H1 (cell line): ENCODE measurements at regions not wholly inside any gene's neighbourhood (a gene's known extent, or its start where the extent isn't known, plus 50 kb on each side); places are given as distances from the start of the nearest gene placed in this dataset.

Experiments used
- CTCF ChIA-PET: fragments of 300-600 bp; sonication (Branson Sonifier 250); formaldehyde crosslinking; loops from one replicate; lab custom pipeline; 2021; ENCODE audit not compliant: partially characterized antibody; lab: Charles Lee
- POLR2A ChIA-PET: fragments of 300-600 bp; sonication (Branson Sonifier 250); formaldehyde crosslinking; loops from one replicate; lab custom pipeline; 2021; ENCODE audit warnings: inconsistent platforms; ENCODE audit not compliant: partially characterized antibody; lab: Charles Lee
- DNase-seq, 2 experiments: peaks; one replicate each; pipeline versions ENCODE4 v3.0.0 to v3.0.0-alpha.2; 2010 to 2022; ENCODE audit warnings: low spot score in 2 of 2, low read depth in 1 of 2, mixed read lengths in 1 of 2
- FAIRE-seq: peaks from 2 replicates; lab custom pipeline; 2011; peaks lifted over from hg19 to GRCh38; lab: Jason Lieb, UNC
- H2AFZ ChIP-seq: 2 replicates; pipeline ENCODE4 v1.8.1; 2012; ENCODE audit warnings: low read length, inconsistent platforms
- H2AK5ac ChIP-seq: 2 replicates; pipeline ENCODE4 v1.6.1; 2013; ENCODE audit warnings: low read depth, low read length
- H2BK120ac ChIP-seq: replicated peaks from 2 replicates; pipeline ENCODE3; 2013; ENCODE audit warnings: low read depth, low read length, inconsistent platforms
- H2BK12ac ChIP-seq: 2 replicates; pipeline ENCODE4 v1.6.1; 2013; ENCODE audit warnings: low read depth, low read length
- H2BK15ac ChIP-seq: 2 replicates; pipeline ENCODE4 v1.6.1; 2013; ENCODE audit warnings: low read length
- H2BK20ac ChIP-seq: 2 replicates; pipeline ENCODE4 v1.6.1; 2013; ENCODE audit warnings: low read length
- H2BK5ac ChIP-seq: 2 replicates; pipeline ENCODE4 v1.6.1; 2013; ENCODE audit warnings: low read depth, low read length
- H3K14ac ChIP-seq: 2 replicates; pipeline ENCODE4 v1.6.1; 2013; ENCODE audit warnings: inconsistent platforms; ENCODE audit not compliant: insufficient read length
- H3K18ac ChIP-seq: 2 replicates; pipeline ENCODE4 v1.6.1; 2013; ENCODE audit warnings: low read length; ENCODE audit errors: extremely low read depth
- H3K23ac ChIP-seq: 2 replicates; pipeline ENCODE4 v1.6.1; 2013; ENCODE audit warnings: inconsistent platforms; ENCODE audit not compliant: insufficient read length
- H3K23me2 ChIP-seq: 2 replicates; pipeline ENCODE4 v1.6.1; 2013; ENCODE audit warnings: low read depth, low read length
- H3K27ac ChIP-seq: 2 replicates; pipeline ENCODE4 v1.6.1; 2011; ENCODE audit warnings: low read depth, low read length, inconsistent platforms
- H3K27me3 ChIP-seq, 4 experiments: replicated peaks in 1 of 4; 1 replicate in 1 of 4; 2 replicates in 3 of 4; pipeline versions ENCODE4 v1.6.1 to v1.8.1; 2011 to 2013; ENCODE audit warnings: low read length in 3 of 4, mild to moderate bottlenecking in 3 of 4, inconsistent platforms in 2 of 4, mixed read lengths in 2 of 4, moderate library complexity in 1 of 4; ENCODE audit not compliant: control insufficient read depth in 3 of 4, insufficient read depth in 3 of 4; ENCODE audit errors: extremely low read depth in 1 of 4
- H3K36me3 ChIP-seq, 4 experiments: 2 replicates each; pipeline versions ENCODE4 v1.6.1 to v1.8.1; 2011 to 2013; ENCODE audit warnings: mild to moderate bottlenecking in 4 of 4, low read length in 3 of 4, moderate library complexity in 2 of 4, control low read depth in 1 of 4, inconsistent platforms in 1 of 4; ENCODE audit not compliant: insufficient read depth in 4 of 4, control insufficient read depth in 2 of 4
- H3K4ac ChIP-seq: replicated peaks from 2 replicates; pipeline ENCODE3; 2013; ENCODE audit warnings: low read length, low read depth, mixed read lengths, inconsistent platforms; ENCODE audit not compliant: insufficient read length
- H3K4me1 ChIP-seq, 4 experiments: replicated peaks in 1 of 4; 1 replicate in 1 of 4; 2 replicates in 3 of 4; pipeline versions ENCODE4 v1.6.1 to v1.8.1; 2011 to 2013; ENCODE audit warnings: low read length in 3 of 4, inconsistent platforms in 2 of 4, mixed read lengths in 1 of 4; ENCODE audit not compliant: insufficient read depth in 4 of 4, control insufficient read depth in 3 of 4
- H3K4me2 ChIP-seq, 2 experiments: 2 replicates each; pipeline versions ENCODE4 v1.6.1 to v1.8.1; 2011 to 2013; ENCODE audit warnings: low read depth in 2 of 2, low read length in 2 of 2, control low read depth in 1 of 2, inconsistent platforms in 1 of 2, mild to moderate bottlenecking in 1 of 2; ENCODE audit not compliant: insufficient read depth in 1 of 2
- H3K4me3 ChIP-seq, 4 experiments: fragments of 200-600, 300-600 bp in 1 of 4; sonication (generic), shearing (Covaris generic), sonication (Bioruptor Twin) in 1 of 4; 2 replicates each; pipeline versions ENCODE4 v1.5.1 to v1.8.1; 2011 to 2016; ENCODE audit warnings: low read length in 4 of 4, low read depth in 3 of 4, control low read depth in 2 of 4, inconsistent platforms in 2 of 4, mild to moderate bottlenecking in 2 of 4, mixed read lengths in 1 of 4, moderate library complexity in 1 of 4; ENCODE audit not compliant: insufficient read depth in 2 of 4; ENCODE audit errors: extremely low read depth in 1 of 4
- H3K56ac ChIP-seq: replicated peaks from 2 replicates; pipeline ENCODE3; 2013; ENCODE audit warnings: low read depth, mild to moderate bottlenecking, mixed read lengths, low read length, inconsistent platforms; ENCODE audit not compliant: insufficient read length
- H3K79me1 ChIP-seq: 2 replicates; pipeline ENCODE4 v1.6.1; 2013; ENCODE audit warnings: low read depth, low read length, control low read depth
- H3K79me2 ChIP-seq, 2 experiments: 2 replicates each; pipeline versions ENCODE4 v1.6.1 to v1.8.1; 2012 to 2013; ENCODE audit warnings: low read length in 2 of 2, mild to moderate bottlenecking in 2 of 2, inconsistent platforms in 1 of 2; ENCODE audit not compliant: insufficient read depth in 2 of 2, control insufficient read depth in 1 of 2
- H3K9ac ChIP-seq, 4 experiments: replicated peaks in 1 of 4; 1 replicate in 1 of 4; 2 replicates in 3 of 4; pipeline versions ENCODE4 v1.6.1 to v1.8.1; 2011 to 2013; ENCODE audit warnings: low read depth in 3 of 4, low read length in 3 of 4, control low read depth in 2 of 4, mild to moderate bottlenecking in 2 of 4, moderate library complexity in 2 of 4, inconsistent platforms in 1 of 4; ENCODE audit errors: extremely low read depth in 1 of 4
- H3K9me3 ChIP-seq, 2 experiments: 2 replicates each; pipeline versions ENCODE4 v1.6.1 to v1.8.1; 2012 to 2013; ENCODE audit warnings: mild to moderate bottlenecking in 2 of 2, moderate library complexity in 2 of 2, control low read depth in 1 of 2, inconsistent platforms in 1 of 2, low read depth in 1 of 2, low read length in 1 of 2, mixed read lengths in 1 of 2; ENCODE audit not compliant: insufficient read depth in 2 of 2
- H4K20me1 ChIP-seq, 2 experiments: replicated peaks in 1 of 2; 2 replicates each; pipeline versions ENCODE3 to v1.8.1; 2011 to 2013; ENCODE audit warnings: inconsistent platforms in 2 of 2, low read length in 2 of 2, mild to moderate bottlenecking in 1 of 2; ENCODE audit not compliant: insufficient read depth in 2 of 2, control insufficient read depth in 1 of 2
- H4K5ac ChIP-seq: 2 replicates; pipeline ENCODE4 v1.6.1; 2013; ENCODE audit warnings: low read length, low read depth, mixed read lengths, inconsistent platforms; ENCODE audit not compliant: insufficient read length
- H4K8ac ChIP-seq: 2 replicates; pipeline ENCODE4 v1.8.0; 2013; ENCODE audit warnings: mild to moderate bottlenecking, moderate library complexity, low read length, inconsistent platforms; ENCODE audit not compliant: insufficient read depth; ENCODE audit errors: extremely low read depth
- H4K91ac ChIP-seq: replicated peaks from 2 replicates; pipeline ENCODE3; 2013; ENCODE audit warnings: low read length, mixed read lengths, inconsistent platforms; ENCODE audit not compliant: insufficient read length
- TEAD4 ChIP-seq: IDR thresholded peaks from 2 replicates; pipeline ENCODE4 v1.6.1; 2012; ENCODE audit warnings: low read depth, low read length, inconsistent platforms, mixed read lengths
- ZNF274 ChIP-seq: IDR thresholded peaks from 2 replicates; pipeline ENCODE4 v1.7.0; 2012; ENCODE audit warnings: low read length, borderline replicate concordance; ENCODE audit errors: extremely low read depth
- WGBS, 2 experiments: shearing (Covaris generic) in 1 of 2; methylation state at CpG; one replicate each; pipeline versions ENCODE4 v1.1.6 to v1.1.7; 2013 to 2015; ENCODE audit warnings: low lambda C conversion rate in 2 of 2, mixed read lengths in 2 of 2, inconsistent platforms in 1 of 2, low coverage in 1 of 2, missing lambda C conversion rate in 1 of 2; ENCODE audit not compliant: insufficient replicate concordance in 2 of 2, insufficient coverage in 1 of 2, insufficient read length in 1 of 2; ENCODE audit errors: extremely low coverage in 1 of 2, missing lambda C conversion rate in 1 of 2; 5-methylcytosine and 5-hydroxymethylcytosine counted together

- Histone ChIP-seq H4K5ac (no peak overlapping the region), H4K91ac (no peak overlapping the region), H3K4me2 (no peak overlapping the region), H3K4ac (no peak overlapping the region), H2AFZ (no peak overlapping the region), H3K27me3 (peaks cover 0 to 15% (median 9%) of the 10 kb centered on the region in 4 experiments; a peak in 5 of 7 replicates), H2BK15ac (peak overlapping the region; percentile 55; the same call in 1 of the 2 replicates), H2AK5ac (no peak overlapping the region), H2BK5ac (no peak overlapping the region), H3K14ac (no peak overlapping the region), H3K23ac (no peak overlapping the region), H3K36me3 (no peaks in the 10 kb centered on the region), H3K79me2 (no peaks in the 10 kb centered on the region), H2BK120ac (no peak overlapping the region), H3K4me1 (peaks cover 3 to 9% (median 7%) of the 10 kb centered on the region in 4 experiments), H2BK12ac (peak overlapping the region; percentile 46; the same call in 1 of the 2 replicates), H3K56ac (no peak overlapping the region), H2BK20ac (peak overlapping the region; percentile 13; the same call in 1 of the 2 replicates), H3K79me1 (no peaks in the 10 kb centered on the region), H3K27ac (no peak overlapping the region), H4K8ac (no peak overlapping the region), H3K18ac (peak overlapping the region; percentile 48; the same call in 1 of the 2 replicates), H3K9me3 (no peaks in the 10 kb centered on the region), H3K9ac (no peak overlapping the region), H3K4me3 (no peak overlapping the region), H3K23me2 (no peaks in the 10 kb centered on the region), H4K20me1 (no peaks in the 10 kb centered on the region)
- DNase-seq (no peak), FAIRE-seq (no peak)
- 100% methylated on average over 2 of the region's 2 CpGs; no CpG with 5 or more reads in 1 of the 2 experiments for WGBS, 2 experiments
- ChIA-PET CTCF (interaction anchor here (0.5 to 2.7 kb wide), 28 partner anchors 9 to 373 kb away, joined by 3 to 22 read pairs (median 4); no protein-coding TSS in a partner anchor), POLR2A (interaction anchor here (0.9 to 1.1 kb wide), 3 partner anchors 10 to 302 kb away, joined by 3 to 4 read pairs (median 3); no protein-coding TSS in a partner anchor)
- TF ChIP-seq TEAD4 (no peak), ZNF274 (no peak)
Observed at GRCh38 chr1:38129971-38130370, 83.4 kb upstream of the POU3F1 start.
